WERI-Rb-1 (cell line): ENCODE measurements at regions not wholly inside any gene's neighbourhood (a gene's known extent, or its start where the extent isn't known, plus 50 kb on each side); places are given as distances from the start of the nearest gene placed in this dataset.
"Not testable (repeated sequence)": the region's sequence is repeated elsewhere in the genome, so short reads cannot be mapped to it uniquely, and the experiment has no call there.

ENCODE experiments used
- DNase-seq: peaks from one replicate; pipeline ENCODE4 v3.0.0-alpha.2; 2020
- H3K27ac ChIP-seq: fragments of 250-450 bp; sonication (Bioruptor Pico); 2 replicates; pipeline ENCODE4 v1.5.1; 2020; ENCODE audit warnings: mild to moderate bottlenecking, moderate library complexity
- H3K27me3 ChIP-seq: fragments of 250-450 bp; sonication (Bioruptor Pico); 2 replicates; pipeline ENCODE4 v1.5.1; 2021; ENCODE audit warnings: mild to moderate bottlenecking, low read depth, moderate library complexity; ENCODE audit not compliant: insufficient read depth, severe bottlenecking
- H3K36me3 ChIP-seq: fragments of 250-450 bp; sonication (Bioruptor Pico); 2 replicates; pipeline ENCODE4 v1.5.1; 2020; ENCODE audit warnings: mild to moderate bottlenecking, moderate library complexity
- H3K4me3 ChIP-seq: 2 replicates; pipeline ENCODE4 v1.5.1; 2011; ENCODE audit warnings: low read depth, mild to moderate bottlenecking, control low read depth, low read length
- H3K9me3 ChIP-seq: fragments of 250-450 bp; sonication (Bioruptor Pico); 2 replicates; pipeline ENCODE4 v1.5.1; 2021; ENCODE audit warnings: mild to moderate bottlenecking, moderate library complexity; ENCODE audit not compliant: severe bottlenecking
- CTCF ChIP-seq: IDR thresholded peaks from 2 replicates; pipeline ENCODE4 v1.5.1; 2011; ENCODE audit warnings: low read depth, mild to moderate bottlenecking, control low read depth, inconsistent platforms, low read length

- no peak for TF ChIP-seq CTCF
- no peak for DNase-seq
- Histone ChIP-seq H3K27ac (no peak overlapping the region), H3K27me3 (no peaks in the 10 kb centered on the region), H3K9me3 (peaks cover 21% of the 10 kb centered on the region), H3K4me3 (no peak overlapping the region), H3K36me3 (no peaks in the 10 kb centered on the region)
Measured at GRCh38 chr5:153939101-153939500, 99.6 kb downstream of the FAM114A2 start.

- no peak for DNase-seq
- Histone ChIP-seq H3K27me3 (no peaks in the 10 kb centered on the region), H3K27ac (no peak overlapping the region), H3K36me3 (no peaks in the 10 kb centered on the region), H3K4me3 (no peak overlapping the region), H3K9me3 (peaks cover 21% of the 10 kb centered on the region)
- TF ChIP-seq CTCF: no peak
Measured at GRCh38 chr5:153938191-153938842, 100.4 kb downstream of the FAM114A2 start.

GRCh38 chr5:153937661-153938060 lies 101.0 kb downstream of the FAM114A2 start:
- Histone ChIP-seq H3K9me3 (peaks cover 21% of the 10 kb centered on the region), H3K27me3 (no peaks in the 10 kb centered on the region), H3K27ac (no peak overlapping the region), H3K36me3 (no peaks in the 10 kb centered on the region), H3K4me3 (no peak overlapping the region)
- TF ChIP-seq CTCF: no peak
- DNase-seq: no peak

- H3K27ac ChIP-seq, H3K4me3 ChIP-seq, DNase-seq, H3K36me3 ChIP-seq, H3K9me3 ChIP-seq, H3K27me3 ChIP-seq: not testable (repeated sequence)
Measured at GRCh38 chr5:153935151-153935550, 103.6 kb downstream of the FAM114A2 start.

- Histone ChIP-seq H3K4me3 (no peak overlapping the region), H3K27ac (no peak overlapping the region), H3K9me3 (no peaks in the 10 kb centered on the region), H3K27me3 (no peaks in the 10 kb centered on the region), H3K36me3 (no peaks in the 10 kb centered on the region)
- no peak for TF ChIP-seq CTCF
- DNase-seq: no peak
Measured at GRCh38 chr5:153926201-153926600, 112.5 kb downstream of the FAM114A2 start.

GRCh38 chr5:153919161-153919560 lies 119.5 kb downstream of the FAM114A2 start:
- Histone ChIP-seq H3K36me3 (no peaks in the 10 kb centered on the region), H3K4me3 (no peak overlapping the region), H3K27me3 (no peaks in the 10 kb centered on the region), H3K27ac (no peak overlapping the region), H3K9me3 (no peaks in the 10 kb centered on the region)
- no peak for DNase-seq
- no peak for TF ChIP-seq CTCF
